Psoas muscle (tissue), 7 donors: ENCODE measurements at regions not wholly inside any gene's neighbourhood (a gene's known extent, or its start where the extent isn't known, plus 50 kb on each side); places are given as distances from the start of the nearest gene placed in this dataset.

Experiments used
- ATAC-seq, 4 donors: fragments of 200-7000 bp; cut with Tn5 transposase; one replicate each; pipeline ENCODE4 v1.9.1; 2020; ENCODE audit warnings: moderate library complexity in 3 of 4, mild to moderate bottlenecking in 2 of 4
- DNase-seq, 2 donors: peaks; one replicate each; pipeline ENCODE4 v3.0.0-alpha.2; 2020
- H3K27ac ChIP-seq: fragments of 200-600 bp; one replicate; pipeline ENCODE4 v1.8.0; 2022
- H3K27me3 ChIP-seq, 3 donors: fragments of 200-600 bp in 1 of 3; one replicate each; pipeline versions ENCODE4 v1.6.1 to v1.8.0; 2013 to 2022; ENCODE audit warnings: low read length in 2 of 3, mild to moderate bottlenecking in 2 of 3, moderate library complexity in 1 of 3; ENCODE audit not compliant: insufficient read depth in 3 of 3
- H3K36me3 ChIP-seq, 2 donors: fragments of 200-600 bp in 1 of 2; one replicate each; pipeline versions ENCODE4 v1.6.1 to v1.8.0; 2013 to 2022; ENCODE audit warnings: low read depth in 1 of 2, mild to moderate bottlenecking in 1 of 2, moderate library complexity in 1 of 2; ENCODE audit not compliant: insufficient read depth in 1 of 2
- H3K4me1 ChIP-seq: fragments of 200-600 bp; one replicate; pipeline ENCODE4 v1.8.0; 2022
- H3K4me3 ChIP-seq: fragments of 200-600 bp; one replicate; pipeline ENCODE4 v1.8.0; 2022; ENCODE audit warnings: mild to moderate bottlenecking
- H3K9me3 ChIP-seq: fragments of 200-600 bp; one replicate; pipeline ENCODE4 v1.8.0; 2022
- CTCF ChIP-seq: fragments of 200-600 bp; IDR thresholded peaks from one replicate; pipeline ENCODE4 v1.8.0; 2022; ENCODE audit warnings: antibody characterized with exemption
- WGBS, 3 donors: extraction: QIAGEN DNeasy Blood & Tissue Kit; methylation state at CpG; one replicate each; pipeline versions ENCODE4 v1.1.6 to v1.1.7; 2013; 5-methylcytosine and 5-hydroxymethylcytosine counted together
- intact Hi-C, 2 donors: fragments of 100-400 bp; cut with DNase I; formaldehyde crosslinking; loops; one replicate each; pipeline versions ENCODE4 v1.11.0 to v1.14.2; 2022
- donor health status: healthy with polysubstance abuse.
- donor health status: DM: no; HTN: no; CAD: no; lungs with moderate emphysema.
- donor health status: Bipolar disorder and iron deficiency.
- donor health status: healthy.
- donor health status: DM: yes; HTN: yes; CAD: no.
- donor health status: DM: no; HTN: no; CAD: no.
- donor health status: DM: yes; HTN: yes; CAD: no.

DNA sequence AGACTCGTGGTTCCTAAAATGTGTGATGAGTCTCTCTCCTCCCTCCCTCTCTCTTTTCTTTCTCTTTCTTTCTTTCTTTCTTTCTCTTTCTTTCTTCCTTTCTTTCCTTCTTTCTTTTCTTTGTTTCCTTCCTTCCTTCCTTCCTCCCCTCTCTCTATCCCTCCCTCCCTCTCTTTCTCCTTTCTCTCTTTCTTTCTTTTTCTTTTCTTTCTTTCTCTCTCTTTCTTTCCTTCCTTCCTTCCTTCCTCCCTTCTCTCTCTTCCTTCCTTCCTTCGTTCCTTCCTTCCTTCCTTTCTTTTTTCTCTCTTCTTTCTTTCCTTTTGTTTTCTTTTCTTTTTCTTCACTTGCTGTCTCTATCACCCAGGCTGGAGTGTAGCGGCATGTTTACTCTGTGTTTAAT lies 290.8 kb downstream of the NFKBIZ start:
- no peak for ATAC-seq
- Histone ChIP-seq H3K9me3 (no peaks in the 10 kb centered on the region), H3K36me3 (no peaks in the 10 kb centered on the region), H3K27me3 (no peaks in the 10 kb centered on the region), H3K27ac (no peak overlapping the region), H3K4me3 (no peak overlapping the region), H3K4me1 (no peaks in the 10 kb centered on the region)
- intact Hi-C loops = no loop called here
- WGBS, 3 donors = 87 to 94% (median 88%) methylated on average over 3 of the region's 3 CpGs
- DNase-seq = no peak
- TF ChIP-seq CTCF = no peak

DNA sequence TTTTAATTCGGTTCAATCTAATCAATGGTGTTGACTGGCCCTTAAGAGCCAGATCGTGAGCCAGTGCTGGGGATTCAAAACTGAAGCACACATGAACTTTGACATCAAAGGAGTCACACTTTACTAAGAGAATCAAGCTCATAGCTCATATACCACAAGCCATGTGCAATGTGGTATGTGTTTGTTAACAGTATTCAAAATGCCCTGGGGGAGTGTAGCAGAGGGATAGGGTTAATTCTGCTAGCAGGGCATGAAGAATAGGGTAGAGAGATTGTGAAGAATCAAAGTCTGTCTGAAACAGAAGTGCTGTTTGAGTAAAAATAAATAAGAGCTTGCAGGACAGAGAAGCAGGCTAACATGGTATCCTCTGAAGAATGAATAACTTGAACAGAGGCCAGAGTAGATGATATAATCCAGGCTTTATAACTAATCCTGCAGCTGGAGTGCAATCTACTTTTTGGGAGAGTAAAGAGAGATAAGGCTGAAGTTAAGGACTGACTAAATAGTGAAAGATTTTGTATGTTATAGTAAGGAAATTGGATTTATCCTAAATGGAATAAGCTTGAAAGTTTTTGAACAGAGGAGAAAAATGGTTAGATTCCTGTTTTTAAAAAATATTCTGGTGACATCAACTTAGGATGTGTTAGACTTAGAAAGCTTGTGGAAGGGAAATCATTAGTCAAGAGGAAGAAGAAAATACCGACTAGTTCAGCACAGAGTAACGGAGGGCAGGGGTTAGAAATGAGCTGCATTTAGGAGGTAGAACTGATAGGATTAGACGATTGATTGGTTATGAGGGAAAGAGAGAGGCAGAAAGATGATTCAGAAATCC lies 292.0 kb downstream of the NFKBIZ start:
- intact Hi-C loops = no loop called here
- Histone ChIP-seq H3K36me3 (no peaks in the 10 kb centered on the region), H3K9me3 (no peaks in the 10 kb centered on the region), H3K4me1 (no peaks in the 10 kb centered on the region), H3K27me3 (no peaks in the 10 kb centered on the region), H3K4me3 (no peak overlapping the region), H3K27ac (no peak overlapping the region)
- 43 to 49% (median 48%) methylated on average over 5 of the region's 5 CpGs for WGBS, 3 donors
- no peak for TF ChIP-seq CTCF
- ATAC-seq (no peak), DNase-seq (no peak)

DNA sequence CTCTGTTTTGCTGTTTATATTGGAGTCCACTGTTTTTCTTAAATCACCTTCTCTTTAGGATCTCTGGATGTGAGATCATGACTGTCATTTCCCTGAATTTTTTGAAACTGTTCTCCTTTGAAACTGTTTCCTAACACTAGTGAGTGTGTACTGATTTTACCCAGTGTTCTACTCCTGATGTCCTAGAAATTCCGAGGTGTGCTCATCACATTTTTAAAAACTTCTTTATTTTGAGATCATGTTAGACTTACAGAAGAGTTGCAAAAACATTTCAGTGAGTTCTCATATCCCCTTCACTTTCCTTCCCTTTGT lies 292.6 kb downstream of the NFKBIZ start:
- no peak for DNase-seq
- Histone ChIP-seq H3K4me3 (no peak overlapping the region), H3K27me3 (no peaks in the 10 kb centered on the region), H3K27ac (no peak overlapping the region), H3K9me3 (no peaks in the 10 kb centered on the region), H3K4me1 (no peaks in the 10 kb centered on the region), H3K36me3 (no peaks in the 10 kb centered on the region)
- 70 to 86% (median 77%) methylated on average over 1 of the region's 1 CpG for WGBS, 3 donors
- TF ChIP-seq CTCF = no peak
- no peak for ATAC-seq
- intact Hi-C loops = no loop called here

GRCh38 chr3:102142379-102143060 lies 292.3 kb upstream of the ZPLD1 start:
- TF ChIP-seq CTCF = no peak
- no peak for DNase-seq

More at GRCh38 chr3:102142379-102143060, 292.3 kb upstream of the ZPLD1 start:
- intact Hi-C loops = no loop called here
- no peak for ATAC-seq
- Histone ChIP-seq H3K27me3 (no peaks in the 10 kb centered on the region), H3K4me1 (no peaks in the 10 kb centered on the region), H3K4me3 (no peak overlapping the region), H3K36me3 (no peaks in the 10 kb centered on the region), H3K9me3 (no peaks in the 10 kb centered on the region), H3K27ac (no peak overlapping the region)
- 29 to 40% (median 40%) methylated on average over 2 of the region's 2 CpGs for WGBS, 3 donors
